ENCODE measurements at regions not wholly inside any gene's neighbourhood (a gene's known extent, or its start where the extent isn't known, plus 50 kb on each side); places are given as distances from the start of the nearest gene placed in this dataset.

- TF ChIP-seq CTCF (IDR thresholded peaks at IDR 0.05) (no peak), POLR2A (IDR thresholded peaks at IDR 0.05) (no peak)
Measured at GRCh38 chr3:945738-946137, 147.1 kb upstream of the CNTN6 start.
